Posterior cingulate gyrus (tissue), 11 donors: ENCODE measurements at regions not wholly inside any gene's neighbourhood (a gene's known extent, or its start where the extent isn't known, plus 50 kb on each side); places are given as distances from the start of the nearest gene placed in this dataset.
A peak's percentile ranks its signal among the peaks of the same experiment; 100 is the strongest.

Experiments used
- DNase-seq, 10 donors: peaks; one replicate each; pipeline versions ENCODE4 v3.0.0 to v3.0.0-alpha.2; 2020 to 2021; ENCODE audit warnings: mixed read lengths in 3 of 10
- intact Hi-C: fragments of 100-400 bp; cut with DNase I; formaldehyde crosslinking; loops from one replicate; pipeline ENCODE4 v1.15.1; 2023

GRCh38 chr4:45647823-45648222, 476.0 kb downstream of the GABRG1 start:
- DNase-seq, result no peak
- intact Hi-C loops, result no loop called here

GRCh38 chr4:45646885-45647590, 476.8 kb downstream of the GABRG1 start:
- intact Hi-C loops, result no loop called here
- no peak for DNase-seq

- intact Hi-C loops, result no loop called here
- DNase-seq, result no peak
Observed at GRCh38 chr4:45640281-45640680, 483.6 kb downstream of the GABRG1 start.

GRCh38 chr4:45638641-45639040, 485.2 kb downstream of the GABRG1 start:
- intact Hi-C loops, result no loop called here
- no peak for DNase-seq

GRCh38 chr4:45636175-45636574, 487.7 kb downstream of the GABRG1 start:
- intact Hi-C loops, result no loop called here
- DNase-seq, result no peak

GRCh38 chr4:45629717-45630116, 494.1 kb downstream of the GABRG1 start:
- intact Hi-C loops, result no loop called here
- peak in 6 of 10 donors; percentile 3 to 70 (median 17) for DNase-seq

GRCh38 chr4:45621971-45622370, 501.9 kb downstream of the GABRG1 start:
- no peak for DNase-seq
- intact Hi-C loops, result no loop called here

GRCh38 chr4:45620808-45621207, 503.0 kb downstream of the GABRG1 start:
- intact Hi-C loops, result no loop called here
- DNase-seq, result no peak

- intact Hi-C loops, result no loop called here
- DNase-seq, result no peak
Observed at GRCh38 chr4:45596379-45597101, 527.3 kb downstream of the GABRG1 start.

- no peak for DNase-seq
- intact Hi-C loops, result no loop called here
Observed at GRCh38 chr4:45580334-45580733, 543.5 kb downstream of the GABRG1 start.

GRCh38 chr4:45578874-45579273, 545.0 kb downstream of the GABRG1 start:
- no peak for DNase-seq
- intact Hi-C loops, result no loop called here

GRCh38 chr4:45576275-45576674, 547.6 kb downstream of the GABRG1 start:
- no peak for DNase-seq
- intact Hi-C loops, result no loop called here

GRCh38 chr4:45569619-45570018, 554.2 kb downstream of the GABRG1 start:
- intact Hi-C loops, result no loop called here
- DNase-seq, result no peak

- intact Hi-C loops, result no loop called here
Observed at GRCh38 chr4:45568694-45569093, 555.2 kb downstream of the GABRG1 start.

GRCh38 chr4:45566896-45567603, 556.8 kb downstream of the GABRG1 start:
- intact Hi-C loops, result no loop called here
- peak in 2 of 10 donors; percentile 56 to 67 for DNase-seq

More at GRCh38 chr4:45568694-45569093, 555.2 kb downstream of the GABRG1 start:
- no peak for DNase-seq

GRCh38 chr4:45554423-45554822, 569.4 kb downstream of the GABRG1 start:
- intact Hi-C loops, result no loop called here
- DNase-seq, result no peak

GRCh38 chr4:45550766-45551366, 573.0 kb downstream of the GABRG1 start:
- intact Hi-C loops, result no loop called here
- no peak for DNase-seq

- DNase-seq, result no peak
- intact Hi-C loops, result no loop called here
Observed at GRCh38 chr4:45539142-45539814, 584.6 kb downstream of the GABRG1 start.

- intact Hi-C loops, result no loop called here
- DNase-seq, result peak in 2 of 10 donors; percentile 52 to 75
Observed at GRCh38 chr4:45530498-45530897, 593.4 kb downstream of the GABRG1 start.

- no peak for DNase-seq
- intact Hi-C loops, result no loop called here
Observed at GRCh38 chr4:45527160-45527559, 596.7 kb downstream of the GABRG1 start.
